EL (cell line): ENCODE measurements at regions not wholly inside any gene's neighbourhood (a gene's known extent, or its start where the extent isn't known, plus 50 kb on each side); places are given as distances from the start of the nearest gene placed in this dataset.
"Not testable (repeated sequence)": the region's sequence is repeated elsewhere in the genome, so short reads cannot be mapped to it uniquely, and the experiment has no call there.

Source experiments
- DNase-seq: peaks from one replicate; pipeline ENCODE4 v3.0.0-alpha.2; 2016

DNA sequence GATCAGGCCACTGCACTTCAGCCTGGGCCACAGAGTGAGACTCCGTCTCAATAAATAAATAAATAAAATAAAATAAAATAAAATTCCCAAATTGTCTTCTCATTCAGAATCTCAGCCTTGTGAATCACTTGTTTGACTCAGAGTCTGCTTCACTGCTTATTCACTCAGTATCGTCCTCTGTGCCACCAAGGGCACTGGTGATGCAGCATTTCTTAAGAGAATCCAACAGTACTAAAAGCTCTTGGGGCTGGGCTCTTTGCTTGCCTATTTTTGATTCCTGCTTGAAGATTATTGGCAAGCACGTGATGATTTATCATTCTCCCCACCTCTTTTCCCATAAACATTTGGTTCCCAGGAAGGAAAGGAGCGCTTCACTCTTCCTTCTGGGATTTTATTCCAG, 54.8 kb upstream of the HMGB1 start:
- DNase-seq, result peak; percentile 57

GRCh38 chr13:30523211-30523610, 57.5 kb upstream of the HMGB1 start:
- no peak for DNase-seq

GRCh38 chr13:30523817-30524216, 58.1 kb upstream of the HMGB1 start:
- DNase-seq, result not testable (repeated sequence)

DNA sequence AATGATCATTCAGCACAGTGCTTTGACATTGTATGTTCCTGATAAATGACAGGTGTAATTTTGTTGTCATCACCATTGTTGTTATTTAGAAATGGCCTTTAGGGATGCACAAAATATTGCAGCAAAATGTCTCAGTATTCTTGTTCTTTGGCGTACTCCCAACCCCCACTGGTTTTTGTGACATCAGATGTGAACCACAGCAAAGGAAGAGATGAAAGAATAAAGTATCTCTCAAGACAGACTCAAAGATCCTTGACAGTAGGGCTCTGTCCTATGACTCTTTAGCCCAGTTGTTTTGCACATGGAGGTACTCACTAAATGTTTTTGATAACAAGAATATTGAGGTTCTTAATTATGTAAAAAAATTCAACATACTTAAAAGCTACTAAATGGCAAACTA, 59.5 kb upstream of the HMGB1 start:
- DNase-seq, result not testable (repeated sequence)

GRCh38 chr13:30526612-30527495, 61.1 kb upstream of the HMGB1 start:
- peak; percentile 69 for DNase-seq

- DNase-seq, result no peak
Measured at GRCh38 chr13:30529085-30529834, 63.5 kb upstream of the HMGB1 start.

GRCh38 chr13:30535046-30535445, 69.3 kb upstream of the HMGB1 start:
- DNase-seq, result no peak

DNA sequence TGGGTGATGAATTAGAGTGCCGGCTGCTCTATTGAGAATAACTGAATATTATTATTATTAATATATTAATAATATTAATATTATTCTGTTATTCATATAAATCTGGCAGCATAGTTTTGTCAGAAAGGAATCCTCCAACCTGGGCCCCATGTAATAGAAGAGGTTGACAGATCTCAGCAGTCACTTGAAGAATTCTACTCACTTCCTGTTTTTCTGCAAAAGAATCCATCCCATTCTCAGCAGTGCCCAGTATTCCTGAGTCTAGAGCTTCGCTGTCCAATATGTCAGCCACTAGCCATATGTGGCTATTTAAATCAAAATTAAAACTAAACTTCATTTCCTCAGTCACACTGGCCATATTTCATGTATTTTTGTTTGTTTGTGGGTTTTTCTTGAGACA, 72.4 kb upstream of the USPL1 start:
- no peak for DNase-seq

GRCh38 chr13:30548046-30548445, 69.7 kb upstream of the USPL1 start:
- DNase-seq, result not testable (repeated sequence)

GRCh38 chr13:30551189-30551588, 66.5 kb upstream of the USPL1 start:
- DNase-seq, result peak; percentile 33

DNA sequence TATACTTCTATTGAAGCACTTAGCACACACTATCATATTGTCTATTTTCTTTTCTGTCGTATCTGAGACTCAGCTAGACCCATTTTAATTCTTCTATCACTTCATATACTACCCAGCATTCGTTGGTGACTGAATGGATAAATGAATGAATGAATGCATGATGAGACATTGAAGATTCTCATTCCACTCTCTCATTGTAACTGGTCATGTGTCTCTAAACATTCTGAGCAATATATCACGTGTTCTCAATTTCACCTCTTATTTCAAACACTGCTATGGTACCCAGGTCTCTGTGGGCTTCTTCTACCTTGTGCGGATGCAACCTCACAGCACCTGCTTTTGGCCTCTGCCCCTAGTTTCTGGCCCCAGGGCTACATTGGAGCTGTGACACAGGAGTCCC, 65.2 kb upstream of the USPL1 start:
- no peak for DNase-seq

GRCh38 chr13:30559274-30559673, 58.4 kb upstream of the USPL1 start:
- DNase-seq, result no peak

- DNase-seq, result no peak
Measured at GRCh38 chr13:30560212-30560611, 57.5 kb upstream of the USPL1 start.

- peak; percentile 48 for DNase-seq
Measured at GRCh38 chr13:30561511-30561910, 56.2 kb upstream of the USPL1 start.

- no peak for DNase-seq
Measured at GRCh38 chr13:30564489-30564888, 53.2 kb upstream of the USPL1 start.

- DNase-seq, result no peak
Measured at GRCh38 chr13:30565658-30566057, 52.1 kb upstream of the USPL1 start.

DNA sequence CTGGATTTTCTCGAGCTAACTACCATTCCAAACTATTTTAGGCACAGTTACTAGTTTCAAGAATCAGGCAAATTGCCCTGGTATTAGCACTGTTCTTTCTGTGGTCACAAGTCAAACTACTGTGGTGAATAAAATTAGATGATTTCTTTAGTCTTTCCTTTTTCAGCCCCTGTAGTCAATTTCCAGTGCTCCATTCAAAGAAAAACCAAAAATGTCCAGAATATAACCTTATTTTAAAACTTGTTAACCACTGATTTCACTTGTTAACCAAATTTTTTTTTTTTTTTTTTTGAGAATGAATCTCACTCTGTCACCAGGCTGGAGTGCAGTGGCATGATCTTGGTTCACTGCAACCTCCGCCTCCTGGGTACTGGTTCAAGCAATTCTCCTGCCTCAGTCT, 50.6 kb upstream of the USPL1 start:
- DNase-seq, result no peak
